GM12878 (cell line): ENCODE measurements at regions not wholly inside any gene's neighbourhood (a gene's known extent, or its start where the extent isn't known, plus 50 kb on each side); places are given as distances from the start of the nearest gene placed in this dataset.

Experiments
- ATAC-seq: fragments of 200-7000 bp; cut with Tn5 transposase; 3 replicates; pipeline ENCODE4 v1.9.1; 2020; ENCODE audit warnings: mild to moderate bottlenecking, moderate library complexity
- BruUV-seq: library from RNA; stranded (reverse); fragments of 400-500 nt; replicated peaks from 2 replicates; lab custom pipeline; 2021; lab: Mats Ljungman, UMichigan
- CTCF ChIA-PET: fragments of 300-600 bp; sonication (Branson Sonifier 250); formaldehyde crosslinking; extraction: SDS; loops from one replicate; lab custom pipeline; 2021; ENCODE audit warnings: inconsistent platforms; lab: Yijun Ruan, JAX
- POLR2A ChIA-PET: fragments of 350-600 bp; formaldehyde crosslinking; extraction: SDS; loops from one replicate; lab custom pipeline; 2021; ENCODE audit warnings: inconsistent platforms; lab: Charles Lee
- RAD21 ChIA-PET: fragments of 300-600 bp; sonication (Branson Sonifier 250); formaldehyde crosslinking; loops from one replicate; lab custom pipeline; 2023; ENCODE audit warnings: antibody characterized with exemption; ENCODE audit not compliant: unreplicated experiment; lab: Charles Lee
- SMC1A ChIA-PET: fragments of 300-600 bp; sonication (Branson Sonifier 250); formaldehyde crosslinking; loops from one replicate; lab custom pipeline; 2023; ENCODE audit not compliant: unreplicated experiment, uncharacterized antibody; lab: Charles Lee
- DNase-seq: peaks from one replicate; pipeline ENCODE4 v3.0.0-alpha.2; 2011; ENCODE audit warnings: low read depth, low spot score
- FAIRE-seq: peaks from 3 replicates; lab custom pipeline; 2011; peaks lifted over from hg19 to GRCh38; lab: Jason Lieb, UNC
- H2AFZ ChIP-seq: 2 replicates; pipeline ENCODE4 v1.6.0; 2011; ENCODE audit warnings: low read depth, low read length, control low read depth; ENCODE audit not compliant: control insufficient read depth
- H3K27ac ChIP-seq: 2 replicates; pipeline ENCODE4 v1.5.1; 2011; ENCODE audit warnings: control low read depth; ENCODE audit not compliant: control insufficient read depth, insufficient read depth
- H3K27me3 ChIP-seq, 2 experiments: replicated peaks in 1 of 2; 2 replicates each; pipeline versions ENCODE4 v1.6.0 to v1.6.1; 2011; ENCODE audit warnings: low read length in 1 of 2; ENCODE audit not compliant: control insufficient read depth in 2 of 2, insufficient read depth in 2 of 2
- H3K36me3 ChIP-seq, 2 experiments: 2 replicates each; pipeline ENCODE4 v1.5.1; 2011; ENCODE audit warnings: low read length in 1 of 2; ENCODE audit not compliant: control insufficient read depth in 2 of 2, insufficient read depth in 2 of 2
- H3K4me1 ChIP-seq: 2 replicates; pipeline ENCODE4 v1.6.1; 2011; ENCODE audit warnings: mild to moderate bottlenecking, low read length, moderate library complexity, mixed read lengths; ENCODE audit not compliant: control insufficient read depth, insufficient read depth
- H3K4me2 ChIP-seq: 2 replicates; pipeline ENCODE4 v1.6.0; 2011; ENCODE audit warnings: control low read depth; ENCODE audit not compliant: control insufficient read depth, insufficient read depth
- H3K4me3 ChIP-seq: fragments of 200-600 bp; sonication (generic); 2 replicates; pipeline ENCODE4 v1.5.1; 2016
- H3K79me2 ChIP-seq: 2 replicates; pipeline ENCODE4 v1.6.0; 2011; ENCODE audit warnings: low read length; ENCODE audit not compliant: control insufficient read depth, insufficient read depth
- H3K9ac ChIP-seq: 2 replicates; pipeline ENCODE4 v1.8.0; 2011; ENCODE audit warnings: low read length, control low read depth, mixed read lengths; ENCODE audit not compliant: control insufficient read depth, insufficient read depth
- H3K9me3 ChIP-seq: replicated peaks from 3 replicates; pipeline ENCODE4 v1.5.1; 2011; ENCODE audit warnings: mild to moderate bottlenecking, low read length; ENCODE audit not compliant: control insufficient read depth, insufficient read depth
- H4K20me1 ChIP-seq: 2 replicates; pipeline ENCODE4 v1.6.0; 2011; ENCODE audit not compliant: control insufficient read depth, insufficient read depth
- ATF7 ChIP-seq: fragments of 450-650 bp; IDR thresholded peaks from 2 replicates; pipeline ENCODE4 v1.6.1; 2016; ENCODE audit warnings: low read depth, mild to moderate bottlenecking
- BCLAF1 ChIP-seq: fragments of 450-650 bp; IDR thresholded peaks from 2 replicates; pipeline ENCODE4 v1.6.1; 2017; ENCODE audit warnings: antibody characterized with exemption, mild to moderate bottlenecking, moderate library complexity
- BRCA1 ChIP-seq: IDR thresholded peaks from 2 replicates; pipeline ENCODE4 v1.6.1; 2011; ENCODE audit warnings: low read depth, low read length, improper control_type of control experiment
- CBX3 ChIP-seq: fragments of 200-600 bp; sonication (generic); IDR thresholded peaks from 2 replicates; pipeline ENCODE4 v1.6.1; 2016; ENCODE audit warnings: low read depth, borderline replicate concordance
- CBX5 ChIP-seq: sonication (generic); IDR thresholded peaks from 2 replicates; pipeline ENCODE4 v1.6.1; 2016; ENCODE audit warnings: low read depth, moderate library complexity, mild to moderate bottlenecking, inconsistent platforms
- EP300 ChIP-seq, 2 experiments: fragments of 150-350 bp in 1 of 2; IDR thresholded peaks; 2 replicates each; pipeline ENCODE4 v1.6.1; 2011 to 2012; ENCODE audit warnings: low read depth in 2 of 2, low read length in 2 of 2, borderline replicate concordance in 1 of 2, improper control_type of control experiment in 1 of 2, inconsistent platforms in 1 of 2; ENCODE audit not compliant: control insufficient read depth in 1 of 2
- FOXM1 ChIP-seq: IDR thresholded peaks from 2 replicates; pipeline ENCODE4 v1.6.1; 2012; ENCODE audit warnings: low read depth, mild to moderate bottlenecking, inconsistent platforms, low read length, moderate library complexity
- GABPA ChIP-seq: IDR thresholded peaks from 2 replicates; pipeline ENCODE4 v1.6.1; 2014; ENCODE audit warnings: antibody characterized with exemption, low read depth, mild to moderate bottlenecking, inconsistent platforms
- IKZF1 ChIP-seq: fragments of 450-650 bp; conservative IDR thresholded peaks from 2 replicates; pipeline ENCODE4 v1.6.1; 2017; ENCODE audit warnings: antibody characterized with exemption, mild to moderate bottlenecking
- IKZF2 ChIP-seq, 2 experiments: fragments of 450-650 bp; IDR thresholded peaks; 2 replicates each; pipeline ENCODE4 v1.6.1; 2017; ENCODE audit warnings: mild to moderate bottlenecking in 2 of 2, moderate library complexity in 2 of 2
- JUNB ChIP-seq: IDR thresholded peaks from 2 replicates; pipeline ENCODE4 v1.6.1; 2016; ENCODE audit warnings: antibody characterized with exemption, mild to moderate bottlenecking
- NFIC ChIP-seq: IDR thresholded peaks from 2 replicates; pipeline ENCODE4 v1.6.1; 2012; ENCODE audit warnings: low read depth, mild to moderate bottlenecking, inconsistent platforms, low read length, moderate library complexity
- NFYB ChIP-seq: IDR thresholded peaks from 2 replicates; pipeline ENCODE4 v1.6.1; 2011; ENCODE audit warnings: low read depth, mild to moderate bottlenecking, low read length, improper control_type of control experiment, moderate library complexity; ENCODE audit not compliant: insufficient read depth
- NR2F1 ChIP-seq: fragments of 450-650 bp; conservative IDR thresholded peaks from 2 replicates; pipeline ENCODE4 v1.6.1; 2017; ENCODE audit warnings: mild to moderate bottlenecking
- NRF1 ChIP-seq: conservative IDR thresholded peaks from 2 replicates; pipeline ENCODE4 v1.6.1; 2011; ENCODE audit warnings: mild to moderate bottlenecking, low read depth, low read length, improper control_type of control experiment
- PML ChIP-seq: IDR thresholded peaks from 2 replicates; pipeline ENCODE4 v1.6.1; 2012; ENCODE audit warnings: low read length, inconsistent platforms
- ZSCAN29 ChIP-seq: fragments of 450-650 bp; IDR thresholded peaks from 2 replicates; pipeline ENCODE4 v1.6.1; 2017; ENCODE audit warnings: mild to moderate bottlenecking, moderate library complexity
- WGBS: methylation state at CpG from one replicate; pipeline ENCODE4 v1.1.6; 2016; ENCODE audit warnings: low lambda C conversion rate; ENCODE audit not compliant: insufficient replicate concordance, insufficient coverage; ENCODE audit errors: missing lambda C conversion rate; 5-methylcytosine and 5-hydroxymethylcytosine counted together
- in situ Hi-C: fragments of 300-500 bp; cut with MboI; formaldehyde crosslinking; loops from 9 replicates; pipeline ENCODE4 v1.14.3; 2018; ENCODE audit warnings: mixed read lengths
- intact Hi-C: fragments of 100-400 bp; cut with micrococcal nuclease; formaldehyde crosslinking; loops from one replicate; pipeline ENCODE4 v1.14.2; 2022; ENCODE audit not compliant: unreplicated experiment

- no peak for FAIRE-seq
- in situ Hi-C loops: no loop called here
- TF ChIP-seq BRCA1 (no peak), CBX5 (0 out of 2 replicates have a peak, but pooled peaks have one; percentile 51), ZSCAN29 (no peak), NR2F1 (peak; percentile 42; the same call in 1 of the 2 replicates), NFIC (peak; percentile 91), NRF1 (no peak), BCLAF1 (no peak), JUNB (peak; percentile 90), IKZF1 (0 out of 2 replicates have a peak, but pooled peaks have one; percentile 19), IKZF2 (IDR thresholded peaks at IDR 0.05) (peak in 1 of 2 experiments; percentile 59; a peak in 2 of 4 replicates), CBX3 (no peak), PML (0 out of 2 replicates have a peak, but pooled peaks have one; percentile 39), ATF7 (peak; percentile 33; the same call in 1 of the 2 replicates), NFYB (no peak), FOXM1 (peak; percentile 71; the same call in 1 of the 2 replicates), GABPA (peak; percentile 36; the same call in 1 of the 2 replicates), EP300 (IDR thresholded peaks at IDR 0.05; ENCODE audit: borderline replicate concordance in 1 of 2, control insufficient read depth in 1 of 2, low read depth in 2 of 2, low read length in 2 of 2) (0 out of 4 replicates have a peak, but pooled peaks of 1 of the 2 experiments have one; percentile 25)
Measured at GRCh38 chr14:39827901-39828655, 395.8 kb upstream of the FBXO33 start.

More at GRCh38 chr14:39827901-39828655, 395.8 kb upstream of the FBXO33 start:
- ATAC-seq (peak; percentile 98), DNase-seq (peak; percentile 21)
- no TSS peak for BruUV-seq
- Histone ChIP-seq H3K4me2 (no peak overlapping the region; the same call in 1 of the 2 replicates), H2AFZ (no peak overlapping the region), H3K9ac (no peak overlapping the region), H3K27ac (no peak overlapping the region), H3K27me3 (no peaks in the 10 kb centered on the region; a peak in 1 of 4 replicates), H3K79me2 (no peaks in the 10 kb centered on the region), H3K4me3 (no peak overlapping the region), H3K36me3 (no peaks in the 10 kb centered on the region), H4K20me1 (no peaks in the 10 kb centered on the region), H3K9me3 (no peaks in the 10 kb centered on the region), H3K4me1 (no peaks in the 10 kb centered on the region)
- ChIA-PET POLR2A (no interaction called here), SMC1A (no interaction called here), CTCF (no interaction called here), RAD21 (interaction anchor here (1.0 kb wide), 1 partner anchor 48 kb away, joined by 3 read pairs; no protein-coding TSS in a partner anchor)
- 0% methylated on average over 2 of the region's 2 CpGs for WGBS
- intact Hi-C loops: loop anchor here (1.0 kb wide), 1 partner anchor 84 kb away; no protein-coding TSS in a partner anchor
